Stimulated activated CD8-positive, alpha-beta memory T cell treated with anti-CD3 and anti-CD28 coated beads, Interleukin-4, amount 100 ng/mL, for 4 hours (primary cell): ENCODE measurements at regions not wholly inside any gene's neighbourhood (a gene's known extent, or its start where the extent isn't known, plus 50 kb on each side); places are given as distances from the start of the nearest gene placed in this dataset.
"Not testable (repeated sequence)": the region's sequence is repeated elsewhere in the genome, so short reads cannot be mapped to it uniquely, and the experiment has no call there.

Experiments used
- DNase-seq, 2 donors: peaks; one replicate each; pipeline ENCODE4 v3.0.0-alpha.2; 2020; ENCODE audit warnings: low read depth in 2 of 2, low spot score in 1 of 2

DNA sequence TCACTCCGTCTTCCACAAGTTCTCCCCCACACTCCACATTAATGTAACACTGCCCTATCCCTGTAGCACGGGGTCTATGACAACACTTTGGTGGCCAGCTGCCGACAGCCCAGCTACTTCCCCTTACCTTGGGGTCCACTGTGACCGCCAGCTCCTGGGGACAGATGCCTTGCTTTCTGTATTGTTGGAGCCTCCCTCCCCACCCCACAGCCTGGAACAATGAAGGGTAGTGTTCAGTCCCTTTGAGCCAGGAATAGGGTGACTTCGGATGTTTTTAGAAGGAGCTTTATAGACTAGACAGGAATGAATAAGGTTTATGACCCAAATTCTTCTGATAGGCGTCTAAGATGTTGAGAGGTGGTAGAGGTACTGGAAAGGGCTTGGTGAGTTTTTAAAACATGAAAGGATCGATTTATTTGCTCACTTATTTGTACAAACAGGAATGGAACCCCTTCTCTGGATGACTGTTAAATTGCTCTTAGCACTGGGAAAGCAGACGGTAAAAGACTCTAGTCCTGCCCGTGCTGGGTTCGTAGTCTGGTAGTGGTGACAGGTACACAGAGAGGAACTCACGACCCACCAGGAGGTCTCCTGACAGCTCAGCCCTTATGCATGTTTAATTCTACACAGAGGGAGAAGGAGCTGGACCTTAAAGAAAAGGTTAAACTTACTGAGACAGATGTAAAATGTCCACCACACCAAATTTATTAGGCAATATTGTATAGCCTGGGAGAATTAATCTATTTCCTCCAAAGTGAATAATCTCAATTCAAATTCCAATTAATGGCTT, 90.9 kb downstream of the MYCN start:
- DNase-seq = no peak

DNA sequence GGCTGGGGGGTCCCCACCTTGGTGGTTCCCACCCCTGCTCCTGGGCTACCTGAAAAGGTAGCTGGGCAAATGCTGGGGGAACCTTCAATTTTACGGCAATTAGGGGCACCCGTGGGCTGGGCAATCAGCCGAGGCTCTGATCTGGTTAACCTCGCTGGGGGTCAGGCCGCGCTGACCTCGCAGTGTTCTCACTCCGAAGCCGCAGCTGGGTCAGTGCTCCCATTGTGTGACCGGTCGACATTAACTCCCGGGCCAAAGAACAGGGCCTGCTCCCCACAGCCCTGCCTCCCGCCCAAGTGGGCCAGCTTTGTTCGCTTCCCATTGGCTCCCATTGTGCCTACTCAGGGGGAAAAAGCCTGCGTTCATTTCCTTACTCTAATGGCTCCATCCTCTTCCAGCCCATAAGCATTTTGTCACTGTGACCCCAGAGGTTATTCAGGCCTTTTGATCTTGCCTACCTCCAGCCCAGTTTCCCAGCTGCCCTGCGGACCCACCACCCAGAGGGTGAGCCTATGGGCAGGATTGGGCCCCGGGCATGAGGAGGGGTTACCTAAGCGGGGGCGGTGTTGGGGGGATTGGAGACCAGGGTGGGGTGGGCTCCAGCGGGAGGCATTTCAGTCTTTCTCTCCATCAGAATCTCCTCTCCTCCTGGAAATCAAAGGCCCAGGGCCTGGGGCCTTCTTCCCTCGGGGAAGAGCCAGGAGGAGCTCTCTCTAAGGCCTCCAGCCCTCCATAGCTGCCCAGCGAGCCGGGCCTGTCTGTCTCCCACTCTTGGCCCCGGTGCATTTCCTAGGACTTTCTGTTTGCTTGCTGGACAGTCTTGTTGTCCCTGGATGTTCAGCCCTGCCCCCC, 90.1 kb downstream of the MYCN start:
- no peak for DNase-seq

GRCh38 chr2:16028644-16029043, 88.3 kb downstream of the MYCN start:
- DNase-seq = no peak

DNA sequence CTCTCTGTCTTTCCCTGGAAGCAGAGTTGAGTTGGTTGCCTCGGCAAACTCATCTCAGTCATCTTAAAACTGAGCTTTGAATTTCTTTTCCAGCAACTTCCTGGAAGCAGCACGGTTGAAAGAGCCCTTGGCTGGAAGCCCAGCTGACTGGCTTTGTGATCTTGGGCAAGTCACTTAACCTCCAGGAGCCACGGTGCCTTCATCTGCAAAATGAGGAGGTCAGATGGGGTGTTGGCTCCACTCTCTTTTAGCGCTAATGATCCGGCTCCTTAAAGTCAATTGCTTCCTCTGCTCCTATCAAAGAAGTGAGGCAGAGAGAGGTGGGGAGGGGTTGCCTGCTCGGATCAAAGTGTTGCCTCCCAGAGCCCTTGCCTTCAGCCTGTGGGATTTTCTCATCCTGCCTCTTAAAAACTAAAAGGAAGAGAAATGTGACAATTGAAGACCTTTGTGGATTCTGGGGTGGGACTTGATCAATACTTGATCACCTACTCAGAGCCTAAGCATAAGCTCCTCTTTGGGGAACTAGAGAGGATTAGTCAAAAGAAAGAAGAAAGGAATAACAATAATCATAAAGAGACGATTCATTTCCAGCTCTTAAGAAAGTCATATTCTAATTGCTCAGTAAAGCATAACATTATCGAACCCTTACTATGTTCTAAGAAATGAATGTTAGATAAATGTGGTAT, 86.6 kb downstream of the MYCN start:
- DNase-seq = no peak

DNA sequence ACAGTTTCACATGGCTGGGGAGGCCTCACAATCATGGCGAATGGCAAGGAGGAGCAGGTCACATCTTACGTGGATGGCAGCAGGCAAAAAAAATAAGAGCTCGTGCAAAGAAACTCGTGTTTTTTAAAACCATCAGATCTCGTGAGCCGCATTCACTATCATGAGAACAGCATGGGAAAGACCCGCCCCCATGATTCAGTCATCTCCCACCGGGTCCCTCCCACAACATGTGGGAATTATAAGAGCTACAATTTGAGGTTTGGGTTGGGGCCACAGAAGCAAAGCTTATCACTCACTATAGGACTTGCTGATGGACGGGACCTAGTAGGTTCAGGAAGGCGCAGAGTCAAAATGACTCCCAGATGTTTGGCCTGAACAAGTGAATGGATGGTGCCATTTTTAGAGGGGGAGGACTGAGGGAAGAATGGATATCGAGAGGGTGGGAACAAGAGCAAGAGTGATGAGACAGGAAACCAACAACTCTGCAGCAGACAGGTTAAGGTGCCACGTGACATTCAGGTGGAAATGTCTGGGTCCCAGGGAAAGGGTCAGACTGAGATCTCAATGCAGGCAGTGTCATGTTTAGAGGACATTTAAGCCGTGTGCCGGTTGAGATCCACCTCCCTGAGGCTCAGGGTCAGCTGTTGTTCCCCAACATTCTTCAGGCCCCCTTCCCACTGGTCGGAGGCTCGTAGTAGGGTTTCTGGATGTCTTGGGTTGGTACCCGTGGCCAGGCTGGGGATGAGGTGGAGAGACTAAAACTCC, 85.7 kb downstream of the MYCN start:
- DNase-seq = no peak

DNA sequence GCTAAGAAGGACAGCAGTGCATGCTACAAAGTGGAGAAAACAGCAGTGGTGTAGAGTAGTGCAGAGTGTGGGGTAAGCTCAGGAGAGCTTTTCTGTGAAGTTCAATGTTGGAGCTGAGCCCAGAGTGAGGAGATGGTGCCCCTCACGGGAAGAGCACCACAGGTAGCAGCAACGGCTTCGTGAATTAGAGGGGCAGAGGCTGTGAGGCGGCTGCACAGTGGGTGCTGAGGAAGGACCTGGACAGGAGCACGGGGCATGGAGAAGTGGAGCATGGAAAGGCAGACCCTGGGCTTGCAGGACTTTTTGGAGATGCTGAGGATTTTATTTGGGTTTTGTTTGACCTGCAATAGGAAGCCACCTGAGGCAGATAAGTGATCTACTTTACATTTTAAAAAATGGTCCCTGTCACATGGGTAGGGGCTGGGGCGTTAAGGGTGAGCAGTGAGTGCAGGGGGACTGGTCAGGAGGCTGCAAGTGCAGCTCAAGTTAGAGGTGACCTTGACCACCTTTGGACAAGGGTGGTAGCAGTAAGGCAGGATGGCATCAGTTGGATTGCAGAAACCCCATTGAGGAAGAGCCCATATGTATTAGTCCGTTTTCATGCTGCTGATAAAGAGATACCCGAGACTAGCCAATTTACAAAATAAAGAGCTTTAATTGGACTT, 85.0 kb downstream of the MYCN start:
- no peak for DNase-seq

- not testable (repeated sequence) for DNase-seq
Observed at GRCh38 chr2:16024628-16025027, 84.3 kb downstream of the MYCN start.

DNA sequence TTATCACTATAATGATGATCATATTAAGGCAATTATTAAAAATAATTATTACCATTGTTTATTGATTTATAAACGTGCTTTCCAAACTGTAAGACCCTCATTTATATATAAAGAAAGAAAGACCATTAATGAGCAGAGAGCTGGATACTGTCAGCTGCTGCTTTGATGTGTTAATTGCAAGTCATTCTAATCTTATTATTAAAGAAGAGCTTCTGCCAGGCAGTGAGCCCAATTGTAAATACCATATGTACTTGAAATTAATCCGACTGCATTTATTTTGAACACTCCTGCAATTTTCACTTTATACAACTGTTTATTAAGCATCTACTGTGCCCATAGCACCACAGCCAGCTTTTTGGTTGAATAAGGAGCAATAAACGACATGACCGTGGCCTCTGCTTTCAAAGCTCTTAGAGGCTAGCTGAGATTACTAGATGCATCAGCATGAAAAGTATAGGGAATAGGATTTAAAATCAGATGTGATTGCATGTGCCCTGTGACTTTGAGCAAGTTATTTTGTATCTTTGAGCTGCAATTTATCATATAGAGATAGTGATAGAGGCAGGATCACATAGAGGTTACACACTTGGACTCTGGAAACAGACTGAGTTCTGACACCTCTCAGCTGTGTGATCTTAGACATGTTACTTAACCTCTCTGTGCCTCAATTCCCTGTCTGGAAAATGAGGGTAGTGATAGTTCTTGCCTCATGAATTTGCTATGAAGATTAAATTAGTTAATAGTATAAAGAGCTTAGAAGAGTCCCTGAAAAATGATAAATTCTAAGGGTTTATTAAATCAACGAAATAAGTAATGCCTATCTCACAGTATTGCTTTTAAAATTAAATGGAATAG, 83.4 kb downstream of the MYCN start:
- DNase-seq = no peak

- DNase-seq = no peak
Observed at GRCh38 chr2:16022548-16023240, 82.3 kb downstream of the MYCN start.

- DNase-seq = no peak
Observed at GRCh38 chr2:16021611-16022363, 81.4 kb downstream of the MYCN start.

DNA sequence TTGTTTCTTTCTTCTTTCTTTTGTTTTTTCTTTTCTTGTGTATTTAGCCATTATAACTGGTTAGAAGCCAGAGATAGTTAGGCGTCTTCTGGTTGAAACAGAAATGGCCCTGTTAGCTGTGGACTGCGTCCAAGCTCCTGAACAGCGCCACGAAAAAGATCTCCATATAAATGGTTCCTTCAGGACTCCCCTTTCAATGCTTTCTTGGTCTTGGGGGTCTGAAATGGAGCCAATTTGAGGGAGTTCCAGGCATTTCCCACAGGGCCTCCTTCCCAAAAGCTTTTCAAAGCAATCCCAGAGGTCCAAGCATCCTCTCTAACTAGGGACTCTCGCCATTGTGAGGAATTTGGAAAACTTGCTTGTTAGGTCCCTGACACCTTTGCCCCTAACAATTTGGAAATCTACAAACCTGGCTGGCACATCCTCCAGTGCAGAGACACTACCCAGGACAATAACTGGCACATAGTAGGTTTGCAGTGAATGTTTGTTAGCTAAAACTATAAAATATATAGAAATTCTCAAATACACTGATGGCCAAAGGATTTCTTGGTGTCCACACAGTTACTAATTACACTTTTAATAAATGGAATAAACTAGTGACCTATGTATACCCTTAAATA, 80.1 kb downstream of the MYCN start:
- no peak for DNase-seq

DNA sequence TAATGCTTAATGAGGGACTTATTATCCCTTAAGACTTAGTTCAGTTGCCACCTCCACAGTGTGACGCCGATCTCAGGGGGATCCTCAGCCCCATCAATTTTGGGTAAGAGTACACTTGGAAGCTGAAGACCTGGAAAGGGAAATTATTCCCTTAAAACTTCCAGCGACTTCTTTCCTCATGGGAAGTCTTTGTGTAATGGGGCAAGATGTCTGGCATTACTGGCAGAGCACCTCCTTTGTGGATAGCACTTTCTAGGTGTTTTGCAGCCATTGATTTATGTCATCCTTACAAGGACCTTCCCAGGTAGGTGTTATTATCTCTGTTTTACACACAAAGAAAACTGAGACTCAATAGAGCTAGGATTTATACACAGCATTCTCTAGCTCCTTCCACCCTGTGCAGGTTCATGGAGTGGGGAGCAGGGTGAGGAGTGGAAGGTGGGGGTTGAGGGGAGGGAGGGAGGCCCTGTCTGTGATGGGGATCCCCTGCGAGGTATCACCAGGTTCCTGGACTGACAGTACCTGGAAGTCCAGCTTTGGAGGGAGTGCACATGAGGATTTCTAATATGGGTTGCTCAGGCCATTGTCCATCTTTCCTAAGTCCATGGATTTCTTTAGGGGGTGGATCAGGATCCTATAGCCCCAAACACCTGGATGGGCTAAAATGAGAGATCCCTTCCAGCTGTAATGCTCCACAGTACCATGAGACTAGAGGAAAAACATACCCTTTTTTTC, 79.4 kb downstream of the MYCN start:
- DNase-seq = no peak

- no peak for DNase-seq
Observed at GRCh38 chr2:16019060-16019480, 78.7 kb downstream of the MYCN start.

- DNase-seq = no peak
Observed at GRCh38 chr2:16018277-16019059, 78.1 kb downstream of the MYCN start.

DNA sequence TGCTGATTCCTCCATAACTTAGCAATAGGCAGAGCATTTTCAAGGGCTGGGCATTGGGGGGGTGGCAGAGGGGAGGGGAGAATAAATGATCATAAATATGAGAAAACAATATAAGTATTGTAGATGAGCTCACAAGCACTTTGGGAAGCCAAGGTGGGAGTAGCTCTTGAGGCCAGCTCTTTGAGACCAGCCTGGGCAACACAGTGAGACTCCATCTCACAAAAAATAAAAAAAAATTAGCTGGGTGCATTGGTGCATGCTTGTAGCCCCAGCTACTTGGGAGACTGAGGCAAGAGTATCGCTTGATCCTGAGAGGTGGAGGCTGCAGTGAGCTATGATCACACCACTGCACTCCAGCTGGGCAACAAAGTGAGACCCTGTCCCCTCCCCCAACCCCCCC, 75.9 kb downstream of the MYCN start:
- DNase-seq = no peak

- no peak for DNase-seq
Observed at GRCh38 chr2:16015903-16016265, 75.5 kb downstream of the MYCN start.
